SK-N-SH treated with all-trans-retinoic acid at 6 μM for 48 hours (cell line): ENCODE measurements at regions not wholly inside any gene's neighbourhood (a gene's known extent, or its start where the extent isn't known, plus 50 kb on each side); places are given as distances from the start of the nearest gene placed in this dataset.

Experiments
- ATAC-seq: fragments of 200-7000 bp; cut with Tn5 transposase; 3 replicates; pipeline ENCODE4 v1.9.1; 2020; ENCODE audit warnings: mild to moderate bottlenecking, moderate library complexity
- ARNTL ChIP-seq: fragments of 450-650 bp; formaldehyde crosslinking; IDR thresholded peaks from 2 replicates; pipeline ENCODE4 v1.5.0; 2020; ENCODE audit warnings: low read depth, mild to moderate bottlenecking, moderate library complexity, borderline replicate concordance
- BACH2 ChIP-seq: fragments of 250-450 bp; sonication (Bioruptor Pico); IDR thresholded peaks from 2 replicates; pipeline ENCODE4 v1.9.0; 2021; ENCODE audit warnings: mild to moderate bottlenecking, borderline replicate concordance
- ESRRG ChIP-seq: fragments of 250-450 bp; sonication (Bioruptor Pico); IDR thresholded peaks from 2 replicates; pipeline ENCODE4 v1.6.1; 2021; ENCODE audit warnings: mild to moderate bottlenecking
- GLIS3 ChIP-seq: fragments of 250-450 bp; sonication (Bioruptor Pico); IDR thresholded peaks from 2 replicates; pipeline ENCODE4 v1.5.0; 2020; ENCODE audit warnings: mild to moderate bottlenecking, moderate library complexity
- ISL1 ChIP-seq: fragments of 250-450 bp; sonication (Bioruptor Pico); IDR thresholded peaks from 2 replicates; pipeline ENCODE4 v2.1.2; 2022; ENCODE audit warnings: mild to moderate bottlenecking, moderate library complexity
- OSR1 ChIP-seq: fragments of 250-450 bp; sonication (Bioruptor Pico); IDR thresholded peaks from 2 replicates; pipeline ENCODE4 v1.8.0; 2022; ENCODE audit warnings: moderate library complexity, mild to moderate bottlenecking, inconsistent platforms
- PATZ1 ChIP-seq: fragments of 250-450 bp; sonication (Bioruptor Pico); IDR thresholded peaks from 2 replicates; pipeline ENCODE4 v1.8.0; 2020; ENCODE audit warnings: mild to moderate bottlenecking, moderate library complexity, borderline replicate concordance
- POU6F1 ChIP-seq: fragments of 250-450 bp; sonication (Bioruptor Pico); IDR thresholded peaks from 2 replicates; pipeline ENCODE4 v1.8.0; 2021; ENCODE audit warnings: low read depth, mild to moderate bottlenecking, moderate library complexity, borderline replicate concordance
- PPARA ChIP-seq: fragments of 250-450 bp; sonication (Bioruptor Pico); IDR thresholded peaks from 2 replicates; pipeline ENCODE4 v1.5.0; 2020; ENCODE audit warnings: mild to moderate bottlenecking, borderline replicate concordance
- SNAI2 ChIP-seq: fragments of 250-450 bp; sonication (Bioruptor Pico); IDR thresholded peaks from 2 replicates; pipeline ENCODE4 v1.5.0; 2020; ENCODE audit warnings: mild to moderate bottlenecking, moderate library complexity
- TCF4 ChIP-seq: fragments of 250-450 bp; sonication (Bioruptor Pico); IDR thresholded peaks from 2 replicates; pipeline ENCODE4 v1.8.0; 2021; ENCODE audit warnings: mild to moderate bottlenecking, moderate library complexity, borderline replicate concordance
- TOX ChIP-seq: fragments of 250-450 bp; sonication (Bioruptor Pico); IDR thresholded peaks from 2 replicates; pipeline ENCODE4 v1.8.0; 2021; ENCODE audit warnings: mild to moderate bottlenecking, moderate library complexity, borderline replicate concordance
- TSHZ2 ChIP-seq: fragments of 250-450 bp; sonication (Bioruptor Pico); IDR thresholded peaks from 2 replicates; pipeline ENCODE4 v1.5.0; 2020; ENCODE audit warnings: mild to moderate bottlenecking, moderate library complexity
- ZC3H10 ChIP-seq: fragments of 250-450 bp; sonication (Bioruptor Pico); IDR thresholded peaks from 2 replicates; pipeline ENCODE4 v1.5.1; 2021; ENCODE audit warnings: mild to moderate bottlenecking, moderate library complexity
- ZFP3 ChIP-seq: fragments of 250-450 bp; sonication (Bioruptor Pico); IDR thresholded peaks from 2 replicates; pipeline ENCODE4 v1.5.0; 2020; ENCODE audit warnings: mild to moderate bottlenecking, moderate library complexity
- ZFP30 ChIP-seq: fragments of 450-650 bp; formaldehyde crosslinking; IDR thresholded peaks from 2 replicates; pipeline ENCODE4 v1.5.0; 2022; ENCODE audit warnings: mild to moderate bottlenecking, moderate library complexity
- ZNF565 ChIP-seq: fragments of 450-650 bp; formaldehyde crosslinking; conservative IDR thresholded peaks from 2 replicates; pipeline ENCODE4 v1.5.0; 2020; ENCODE audit warnings: low read depth, mild to moderate bottlenecking, moderate library complexity
- ZNF70 ChIP-seq: fragments of 450-650 bp; formaldehyde crosslinking; IDR thresholded peaks from 2 replicates; pipeline ENCODE4 v1.5.0; 2020; ENCODE audit warnings: mild to moderate bottlenecking, moderate library complexity
- ZNF8 ChIP-seq: fragments of 450-650 bp; formaldehyde crosslinking; IDR thresholded peaks from 2 replicates; pipeline ENCODE4 v1.5.0; 2020; ENCODE audit warnings: mild to moderate bottlenecking, moderate library complexity

- TF ChIP-seq PATZ1 (CRISPR knock-in tag) = no peak
- no peak for TF ChIP-seq GLIS3 (CRISPR knock-in tag)
- TF ChIP-seq ARNTL (CRISPR knock-in tag) = no peak
- TF ChIP-seq POU6F1 (CRISPR knock-in tag) = no peak
- no peak for TF ChIP-seq TCF4 (CRISPR knock-in tag)
- TF ChIP-seq TOX (CRISPR knock-in tag) = no peak
- no peak for TF ChIP-seq ISL1 (CRISPR knock-in tag)
- TF ChIP-seq ZFP30 (CRISPR knock-in tag) = no peak
- TF ChIP-seq, all 23 proteins: peak for 0
Measured at GRCh38 chr13:111045170-111045569, 69.9 kb upstream of the ARHGEF7 start (continued).

- no peak for ATAC-seq
Measured at GRCh38 chr13:111044087-111044830, 70.9 kb upstream of the ARHGEF7 start.

GRCh38 chr13:111043575-111043982 lies 71.5 kb upstream of the ARHGEF7 start:
- no peak; the same call in 2 of the 3 replicates for ATAC-seq
- no peak for TF ChIP-seq ZC3H10
- no peak for TF ChIP-seq OSR1
- no peak for TF ChIP-seq TSHZ2
- no peak for TF ChIP-seq ZFP3 (CRISPR knock-in tag)
- TF ChIP-seq TOX (CRISPR knock-in tag) = no peak
- no peak for TF ChIP-seq BACH2 (CRISPR knock-in tag)
- no peak for TF ChIP-seq ZFP30 (CRISPR knock-in tag)
- TF ChIP-seq ZNF70 (CRISPR knock-in tag) = no peak
- no peak for TF ChIP-seq ESRRG (CRISPR knock-in tag)

More at GRCh38 chr13:111044087-111044830, 70.9 kb upstream of the ARHGEF7 start:
- TF ChIP-seq SNAI2 (CRISPR knock-in tag) (no peak), ZNF8 (no peak), ESRRG (CRISPR knock-in tag) (no peak), TOX (CRISPR knock-in tag) (no peak), TCF4 (CRISPR knock-in tag) (no peak), BACH2 (CRISPR knock-in tag) (no peak), ARNTL (CRISPR knock-in tag) (no peak), PPARA (CRISPR knock-in tag) (no peak), ZNF565 (CRISPR knock-in tag) (no peak), POU6F1 (CRISPR knock-in tag) (no peak), ZC3H10 (no peak), TSHZ2 (no peak), ISL1 (CRISPR knock-in tag) (no peak), ZFP3 (CRISPR knock-in tag) (no peak)
- TF ChIP-seq, all 23 proteins: peak for 0
